ENCODE measurements at regions not wholly inside any gene's neighbourhood (a gene's known extent, or its start where the extent isn't known, plus 50 kb on each side); places are given as distances from the start of the nearest gene placed in this dataset.
"Not testable (repeated sequence)": the region's sequence is repeated elsewhere in the genome, so short reads cannot be mapped to it uniquely, and the experiment has no call there.

DNA sequence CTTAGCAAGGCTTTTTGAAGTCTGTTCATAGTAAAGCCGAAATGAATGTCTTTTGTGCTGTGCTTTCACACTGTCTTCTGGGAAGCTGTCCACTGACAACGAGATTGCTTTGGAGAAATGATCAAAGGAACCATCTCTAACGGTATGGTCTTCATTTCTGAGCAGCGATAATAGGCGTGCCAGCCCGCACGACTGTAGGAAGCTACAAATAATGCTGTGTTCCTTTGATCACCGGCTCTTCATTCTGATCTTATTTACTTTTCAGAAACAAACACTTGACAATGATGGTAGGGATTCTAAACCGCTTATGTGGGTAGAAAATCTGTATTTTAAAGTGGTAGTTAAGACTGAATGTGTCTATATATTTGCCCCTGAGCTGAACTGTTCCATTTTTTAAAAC lies 306.6 kb upstream of the EXOC2 start:
- no peak for DNase-seq (ENCODE audit: low spot score)

GRCh38 chr6:998551-998950 lies 305.6 kb upstream of the EXOC2 start:
- DNase-seq (ENCODE audit: low spot score): no peak

DNA sequence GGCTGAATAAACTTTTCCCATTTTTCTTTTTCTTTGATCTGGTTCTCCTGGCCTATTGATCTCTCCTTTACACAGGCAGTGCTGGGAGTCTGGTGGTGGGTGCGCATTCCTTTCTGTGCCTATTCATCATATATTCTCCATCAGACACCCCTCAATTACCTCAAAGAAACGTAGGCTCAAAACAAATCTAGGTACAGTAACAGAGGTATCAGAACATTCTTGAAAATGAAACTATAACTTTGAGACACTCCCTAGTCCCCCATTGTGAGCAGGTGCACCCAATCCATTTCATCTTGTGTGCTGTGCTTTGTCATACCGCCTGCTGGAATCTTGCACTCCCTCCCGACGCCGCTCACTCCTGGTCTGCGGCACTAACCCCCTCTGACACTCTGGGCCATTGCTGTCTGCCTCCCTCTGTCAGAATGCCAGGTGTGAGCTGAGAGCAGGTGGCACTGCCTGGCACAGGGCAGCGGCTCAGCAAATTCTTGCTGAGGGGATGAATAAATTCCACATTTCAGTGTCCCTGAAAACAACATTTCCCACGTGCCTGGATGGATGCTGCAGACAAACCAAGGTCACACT lies 303.4 kb upstream of the EXOC2 start:
- DNase-seq (ENCODE audit: low spot score): no peak

- no peak for DNase-seq (ENCODE audit: low spot score)
These were observed 298.3 kb upstream of the EXOC2 start for GRCh38 chr6:991192-991591.

DNA sequence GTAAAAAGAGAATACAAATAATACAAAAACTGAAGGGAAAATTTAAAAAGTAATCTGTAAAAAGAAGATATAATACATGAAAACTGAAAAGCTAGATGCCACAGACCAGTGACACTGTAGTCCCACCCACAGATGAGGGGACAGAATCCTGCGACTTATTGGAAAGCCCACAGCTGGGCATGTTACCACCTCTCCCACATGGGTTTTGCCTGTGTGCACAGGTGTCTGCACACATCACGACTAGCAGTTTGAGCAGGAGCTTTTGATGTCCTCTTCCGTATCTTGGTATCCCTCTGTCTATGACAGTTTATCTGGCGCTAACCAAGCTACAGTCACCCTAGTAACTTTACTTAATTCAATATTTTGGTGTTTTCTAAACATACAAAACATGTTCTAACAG lies 291.1 kb upstream of the EXOC2 start:
- DNase-seq (ENCODE audit: low spot score): no peak

DNA sequence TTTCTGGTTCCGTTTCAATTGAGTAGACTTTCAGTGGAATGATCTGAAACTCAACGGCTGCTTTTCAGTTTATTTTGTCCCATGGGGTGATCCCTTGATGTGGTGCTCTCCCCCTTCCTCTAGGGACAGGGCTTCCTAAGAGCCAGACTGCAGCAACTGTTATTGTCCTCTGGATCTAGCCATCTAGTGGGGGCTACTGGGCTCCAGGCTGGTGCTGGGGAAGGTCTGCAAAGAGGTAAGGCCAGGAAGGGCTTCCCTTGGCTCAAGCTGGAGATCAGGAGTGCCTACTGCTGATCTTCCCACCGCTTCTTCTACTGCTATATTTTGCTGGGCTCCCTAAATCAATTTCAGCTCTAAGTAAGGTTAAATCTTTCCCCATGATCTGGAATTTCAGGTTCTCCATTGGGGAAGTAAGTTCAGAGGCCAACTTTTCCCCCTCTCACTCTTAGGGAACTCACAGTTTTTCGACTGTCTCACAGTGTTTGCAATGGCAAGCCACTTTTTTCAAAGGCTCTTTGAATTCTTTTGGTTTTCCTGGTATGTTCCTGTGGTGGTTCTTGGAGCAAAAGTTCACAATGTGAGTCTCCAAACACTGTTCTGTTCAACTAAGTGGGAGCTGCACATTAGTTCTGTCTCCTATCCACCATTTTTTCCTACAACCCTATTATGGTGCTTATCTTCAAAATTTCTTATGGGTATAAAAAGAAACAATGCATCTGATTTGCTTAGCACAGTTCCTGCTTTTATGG lies 286.2 kb upstream of the EXOC2 start:
- DNase-seq (ENCODE audit: low spot score): no peak

DNA sequence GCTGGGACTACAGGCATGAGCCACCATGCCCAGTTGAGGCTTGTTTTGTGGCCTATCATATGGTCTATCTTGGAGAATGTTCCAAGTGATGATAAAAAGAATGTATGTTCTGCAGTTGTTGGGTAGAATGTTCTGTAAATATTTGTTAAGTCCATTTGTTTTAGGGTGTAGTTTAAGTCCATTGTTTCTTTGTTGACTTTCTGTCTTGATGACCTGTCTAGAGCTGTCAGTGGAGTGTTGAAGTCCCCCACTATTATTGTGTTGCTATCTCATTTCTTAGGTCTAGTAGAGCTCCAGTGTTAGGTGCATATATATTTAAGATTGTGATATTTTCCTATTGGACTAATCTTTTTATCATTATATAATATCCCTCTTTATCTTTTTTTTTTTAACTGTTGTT lies 284.3 kb upstream of the EXOC2 start:
- DNase-seq (ENCODE audit: low spot score): not testable (repeated sequence)

DNA sequence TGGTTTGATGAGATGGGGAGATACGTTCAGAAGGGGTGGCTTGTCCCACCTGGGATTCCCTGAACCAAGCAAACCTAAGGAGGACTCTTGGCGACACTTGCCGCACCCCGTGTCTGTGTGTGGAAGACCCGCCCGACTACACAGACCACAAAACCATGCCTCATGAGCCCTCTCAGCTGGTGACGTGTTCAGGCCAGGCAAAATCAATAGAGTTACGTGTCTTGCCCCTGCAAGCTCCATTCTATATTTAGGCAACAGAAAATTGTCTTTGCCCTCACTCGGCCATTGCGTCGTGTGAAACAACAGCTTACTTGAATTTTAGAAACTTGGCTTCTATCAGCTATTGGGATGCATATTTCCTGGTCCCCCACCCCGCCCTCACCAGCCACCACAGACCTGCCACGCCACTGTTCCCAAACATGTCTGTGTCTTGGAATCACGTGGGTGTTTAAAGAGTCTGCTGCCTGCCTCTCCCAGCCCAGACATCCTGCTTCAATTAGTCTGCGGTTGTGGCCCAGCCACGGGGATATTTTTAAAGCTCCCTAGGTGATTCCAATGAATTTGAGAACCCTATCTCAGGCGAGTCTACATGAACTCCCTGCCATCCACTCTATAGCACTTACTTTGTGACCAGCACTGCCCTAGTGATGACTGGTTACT lies 279.2 kb upstream of the EXOC2 start:
- DNase-seq (ENCODE audit: low spot score): no peak

GRCh38 chr6:968791-969190 lies 275.9 kb upstream of the EXOC2 start:
- DNase-seq (ENCODE audit: low spot score): no peak

- DNase-seq (ENCODE audit: low spot score): no peak
These were observed 274.8 kb upstream of the EXOC2 start for GRCh38 chr6:967701-968100.

GRCh38 chr6:965343-965742 lies 272.4 kb upstream of the EXOC2 start:
- DNase-seq (ENCODE audit: low spot score): no peak

GRCh38 chr6:963456-963855 lies 270.5 kb upstream of the EXOC2 start:
- DNase-seq (ENCODE audit: low spot score): no peak

DNA sequence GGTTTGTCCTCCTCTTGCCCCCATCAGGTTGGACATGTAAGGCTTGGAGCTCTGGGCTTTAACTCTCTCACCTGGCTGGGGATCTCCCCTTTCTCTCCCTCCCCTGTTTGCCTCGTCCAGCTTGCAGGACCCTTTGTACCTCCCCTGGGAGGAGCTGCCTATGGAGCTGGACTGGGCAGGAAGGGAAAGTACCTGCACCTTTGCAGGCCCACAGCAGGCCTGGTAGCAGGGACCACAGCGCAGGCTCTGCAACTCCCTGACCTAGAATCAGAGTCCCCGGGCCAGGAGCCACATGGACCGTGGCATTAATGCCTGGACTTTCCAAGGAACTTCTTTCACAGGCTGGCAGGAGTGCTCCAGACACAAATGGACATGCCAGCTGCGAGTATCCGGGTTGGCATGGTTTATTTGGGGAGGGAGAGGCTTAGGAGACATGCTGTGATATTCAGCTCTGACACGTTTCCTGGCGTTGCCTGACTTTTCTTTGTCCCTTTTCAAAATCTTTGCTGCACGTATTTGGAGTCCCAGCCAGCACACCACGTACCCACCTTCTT lies 268.5 kb upstream of the EXOC2 start:
- DNase-seq (ENCODE audit: low spot score): no peak

GRCh38 chr6:960356-960755 lies 267.4 kb upstream of the EXOC2 start:
- DNase-seq (ENCODE audit: low spot score): no peak

GRCh38 chr6:958488-958887 lies 265.5 kb upstream of the EXOC2 start:
- DNase-seq (ENCODE audit: low spot score): peak; percentile 17

GRCh38 chr6:951399-952181 lies 258.7 kb upstream of the EXOC2 start:
- DNase-seq (ENCODE audit: low spot score): no peak

- no peak for DNase-seq (ENCODE audit: low spot score)
These were observed 254.4 kb upstream of the EXOC2 start for GRCh38 chr6:947235-947934.

DNA sequence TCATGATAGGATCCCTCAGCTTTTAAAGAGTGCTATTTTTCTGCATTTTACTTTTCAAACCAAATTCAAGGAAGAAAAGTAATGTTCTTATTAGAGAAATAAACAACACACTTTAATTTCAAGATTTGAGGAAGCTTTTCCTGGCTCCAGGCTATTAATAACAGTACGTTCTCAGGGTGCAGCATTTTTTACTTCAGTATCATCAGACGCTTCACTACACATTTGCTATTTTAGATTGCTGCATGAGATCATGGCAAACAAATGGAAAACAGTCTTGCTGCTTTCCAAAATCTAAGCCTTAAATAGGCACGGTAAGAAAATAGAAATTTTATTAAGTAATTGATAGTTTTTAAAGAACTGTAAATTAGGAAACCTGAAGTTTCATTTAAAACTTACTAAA lies 253.6 kb upstream of the EXOC2 start:
- no peak for DNase-seq (ENCODE audit: low spot score)

DNA sequence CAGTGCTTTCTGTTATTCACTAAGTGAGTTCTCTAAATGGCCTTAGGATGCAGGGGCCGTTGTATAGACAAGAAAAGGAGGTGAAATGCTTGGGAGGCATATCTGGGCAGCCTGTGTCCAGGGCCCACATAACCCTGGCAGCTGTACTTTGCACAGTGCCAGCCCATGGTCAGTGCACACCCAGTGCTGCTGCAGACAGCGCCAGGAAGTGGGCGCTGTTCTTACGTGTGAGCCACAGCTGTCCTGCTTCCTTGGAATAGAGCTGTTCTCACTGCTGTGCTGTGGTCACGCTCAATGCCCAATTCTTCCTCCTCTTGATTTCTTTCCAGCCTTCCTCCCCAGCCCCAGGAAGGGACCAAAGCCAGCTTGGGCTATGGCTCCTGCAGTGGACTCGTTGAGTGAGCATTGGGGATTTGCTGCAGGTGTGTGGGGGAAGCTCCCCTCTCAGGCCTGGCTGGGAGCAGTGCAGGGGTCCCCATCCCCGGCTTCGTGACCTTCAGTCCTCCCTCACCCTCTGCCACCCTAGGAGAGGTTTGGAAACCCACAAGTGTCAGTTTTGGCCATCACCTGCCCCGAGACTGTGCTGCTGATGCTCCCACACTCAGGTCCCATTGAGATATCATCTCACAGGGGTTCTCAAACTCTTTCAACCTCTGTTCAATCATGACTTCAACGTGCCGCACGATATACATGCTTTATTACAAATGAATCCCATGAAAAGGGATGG lies 246.8 kb upstream of the EXOC2 start:
- DNase-seq (ENCODE audit: low spot score): no peak

DNA sequence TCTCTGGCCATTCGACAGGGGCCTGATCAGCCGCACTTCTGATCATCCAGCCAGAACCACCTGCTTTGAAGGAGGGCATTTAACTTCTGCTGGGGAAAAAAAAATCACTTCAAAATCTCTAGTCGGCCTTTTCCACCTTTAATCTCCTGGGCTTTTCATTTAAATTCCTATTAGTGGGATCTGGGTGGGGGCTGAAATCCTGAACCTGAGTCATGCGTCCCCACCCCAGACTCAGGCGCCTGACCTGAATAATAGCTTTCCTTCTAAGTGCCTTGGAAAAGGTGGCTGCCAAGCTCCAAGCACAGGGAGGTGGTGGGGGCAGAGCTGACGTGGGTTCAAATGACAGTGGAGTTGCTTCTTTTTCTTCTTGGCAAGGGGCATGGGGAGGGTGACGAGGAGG lies 246.0 kb upstream of the EXOC2 start:
- DNase-seq (ENCODE audit: low spot score): no peak

- no peak for DNase-seq (ENCODE audit: low spot score)
These were observed 245.4 kb upstream of the EXOC2 start for GRCh38 chr6:938271-938905.
